Neural cell (in vitro differentiated cells): ENCODE measurements at regions not wholly inside any gene's neighbourhood (a gene's known extent, or its start where the extent isn't known, plus 50 kb on each side); places are given as distances from the start of the nearest gene placed in this dataset.

Source experiments
- EZH2 ChIP-seq: fragments of 200-600, 300-800 bp; shearing (Covaris generic), sonication (generic); IDR thresholded peaks from 2 replicates; pipeline ENCODE4 v1.6.1; 2014; ENCODE audit warnings: antibody characterized with exemption, low read length, borderline replicate concordance, mild to moderate bottlenecking; ENCODE audit not compliant: insufficient read depth, poor library complexity, severe bottlenecking
- POLR2AphosphoS5 ChIP-seq: IDR thresholded peaks from 2 replicates; pipeline ENCODE4 v1.6.1; 2012
- RAD21 ChIP-seq: fragments of 450-650 bp; conservative IDR thresholded peaks from 2 replicates; pipeline ENCODE4 v1.6.1; 2014; ENCODE audit warnings: antibody characterized with exemption, mild to moderate bottlenecking, moderate library complexity
- TAF1 ChIP-seq: IDR thresholded peaks from 2 replicates; pipeline ENCODE4 v1.6.1; 2012; ENCODE audit warnings: low read depth
- TF ChIP-seq, protein P1 (sequence below): fragments of 450-650 bp; IDR thresholded peaks from 2 replicates; pipeline ENCODE4 v1.5.1; 2014; ENCODE audit warnings: antibody characterized with exemption, mild to moderate bottlenecking, moderate library complexity; ENCODE audit not compliant: poor library complexity, severe bottlenecking

DNA sequence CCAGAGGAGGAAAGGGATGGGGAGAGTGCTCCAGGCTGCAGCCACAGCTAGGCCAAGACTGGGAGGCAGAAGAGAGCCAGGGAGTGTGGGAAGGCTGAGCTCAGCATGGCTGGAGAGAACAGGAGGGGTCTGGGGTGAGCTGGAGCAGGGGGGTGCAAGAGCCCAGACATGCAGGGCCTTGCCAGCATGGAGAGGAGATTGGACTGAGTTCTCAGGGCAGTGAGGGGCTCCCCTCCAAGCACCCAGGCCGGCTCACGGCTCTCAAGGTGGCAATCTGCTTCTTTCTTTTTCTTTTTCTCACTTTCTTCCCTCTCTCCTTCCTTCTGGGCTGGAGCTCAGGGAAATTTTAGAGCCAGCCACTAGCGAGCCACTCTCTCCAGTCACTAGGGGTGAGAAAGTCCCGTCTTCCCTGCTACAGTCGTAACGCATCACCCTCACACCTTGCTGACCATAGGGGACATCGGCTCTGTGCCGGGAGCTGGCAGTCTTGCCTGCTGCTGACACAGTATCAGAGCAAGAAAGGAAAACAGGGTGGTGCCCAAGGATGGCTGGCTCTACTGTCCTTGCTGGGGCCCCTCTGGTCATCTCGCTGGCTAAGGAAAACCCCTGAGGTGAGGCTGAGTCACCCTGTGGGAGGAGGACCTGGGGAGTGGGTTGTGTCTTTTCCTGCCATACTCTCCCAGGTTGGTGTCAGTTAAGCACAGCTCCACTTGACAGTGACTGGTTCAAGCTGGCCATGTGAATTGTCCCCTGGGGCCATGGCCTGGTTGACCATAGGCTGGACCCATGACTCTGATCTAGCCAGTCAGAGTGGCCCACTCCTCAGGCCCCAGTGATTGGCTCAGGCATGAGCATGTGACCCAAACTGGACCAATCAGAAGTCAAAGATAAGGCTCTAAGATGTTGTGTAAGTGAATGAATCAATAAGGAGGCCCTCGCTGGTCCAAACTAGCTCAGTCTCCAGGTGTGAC, 135.1 kb upstream of the PMEPA1 start:
- TF ChIP-seq EZH2 = no peak
- TF ChIP-seq POLR2AphosphoS5 = no peak
- TF ChIP-seq TAF1 = no peak
- TF ChIP-seq, protein P1, sequence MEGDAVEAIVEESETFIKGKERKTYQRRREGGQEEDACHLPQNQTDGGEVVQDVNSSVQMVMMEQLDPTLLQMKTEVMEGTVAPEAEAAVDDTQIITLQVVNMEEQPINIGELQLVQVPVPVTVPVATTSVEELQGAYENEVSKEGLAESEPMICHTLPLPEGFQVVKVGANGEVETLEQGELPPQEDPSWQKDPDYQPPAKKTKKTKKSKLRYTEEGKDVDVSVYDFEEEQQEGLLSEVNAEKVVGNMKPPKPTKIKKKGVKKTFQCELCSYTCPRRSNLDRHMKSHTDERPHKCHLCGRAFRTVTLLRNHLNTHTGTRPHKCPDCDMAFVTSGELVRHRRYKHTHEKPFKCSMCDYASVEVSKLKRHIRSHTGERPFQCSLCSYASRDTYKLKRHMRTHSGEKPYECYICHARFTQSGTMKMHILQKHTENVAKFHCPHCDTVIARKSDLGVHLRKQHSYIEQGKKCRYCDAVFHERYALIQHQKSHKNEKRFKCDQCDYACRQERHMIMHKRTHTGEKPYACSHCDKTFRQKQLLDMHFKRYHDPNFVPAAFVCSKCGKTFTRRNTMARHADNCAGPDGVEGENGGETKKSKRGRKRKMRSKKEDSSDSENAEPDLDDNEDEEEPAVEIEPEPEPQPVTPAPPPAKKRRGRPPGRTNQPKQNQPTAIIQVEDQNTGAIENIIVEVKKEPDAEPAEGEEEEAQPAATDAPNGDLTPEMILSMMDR = no peak
- TF ChIP-seq RAD21 = no peak
